ENCODE measurements at regions not wholly inside any gene's neighbourhood (a gene's known extent, or its start where the extent isn't known, plus 50 kb on each side); places are given as distances from the start of the nearest gene placed in this dataset.

- Histone ChIP-seq H3K56ac (ENCODE audit: insufficient read length, low read depth, low read length) (no peak overlapping the region), H2BK5ac (ENCODE audit: insufficient read length, low read length) (no peak overlapping the region), H3K23ac (ENCODE audit: insufficient read length, low read depth, low read length) (no peak overlapping the region), H2AK5ac (ENCODE audit: insufficient read length, low read length) (no peak overlapping the region), H3K27me3 (ENCODE audit: insufficient read depth, low read length) (no peaks in the 10 kb centered on the region), H2AFZ (ENCODE audit: low read length) (no peak overlapping the region), H3K4me2 (ENCODE audit: insufficient read depth, insufficient read length, low read length) (no peak overlapping the region), H2BK120ac (ENCODE audit: low read depth, low read length, poor library complexity, severe bottlenecking) (no peak overlapping the region), H2BK15ac (ENCODE audit: low read depth, low read length) (no peak overlapping the region), H3K4me1 (ENCODE audit: insufficient read depth, low read length) (no peaks in the 10 kb centered on the region; the same call in 1 of the 2 replicates), H3K18ac (ENCODE audit: insufficient read length, low read depth, low read length) (no peak overlapping the region), H3K14ac (ENCODE audit: insufficient read depth, low read length) (no peak overlapping the region), H3K9me3 (ENCODE audit: control insufficient read depth, low read depth, low read length) (no peaks in the 10 kb centered on the region), H2BK12ac (ENCODE audit: insufficient read length, low read depth, low read length) (no peak overlapping the region), H4K20me1 (ENCODE audit: control insufficient read depth, insufficient read depth, insufficient read length) (no peaks in the 10 kb centered on the region), H3T11ph (ENCODE audit: low read length) (no peak overlapping the region), H3K27ac (ENCODE audit: insufficient read length, low read depth, low read length) (no peak overlapping the region), H3K79me2 (ENCODE audit: insufficient read depth, low read length) (no peaks in the 10 kb centered on the region), H3K9ac (ENCODE audit: extremely low read depth, insufficient read length, low read length) (no peak overlapping the region), H2BK20ac (ENCODE audit: low read depth, low read length, poor library complexity, severe bottlenecking) (no peak overlapping the region), H3K23me2 (ENCODE audit: insufficient read length, low read depth, low read length, poor library complexity, severe bottlenecking) (no peaks in the 10 kb centered on the region), H3K4ac (ENCODE audit: low read depth, low read length) (no peak overlapping the region), H4K5ac (ENCODE audit: insufficient read length, low read depth, low read length) (no peak overlapping the region), H3K79me1 (ENCODE audit: insufficient read depth, low read depth, low read length, poor library complexity, severe bottlenecking) (no peaks in the 10 kb centered on the region), H4K8ac (replicated peaks; ENCODE audit: insufficient read length, low read depth, low read length) (no peak overlapping the region), H4K91ac (ENCODE audit: insufficient read length, low read depth, low read length) (no peak overlapping the region)
- Mint-ChIP-seq H3K27ac (no peak overlapping the region), H3K36me3 (ENCODE audit: insufficient read depth in 1 of 3, low read depth in 3 of 3) (no peaks in the 10 kb centered on the region; a peak in 2 of 7 replicates), H3K4me3 (no peak overlapping the region), H3K27me3 (ENCODE audit: low read depth) (no peaks in the 10 kb centered on the region), H3K9me3 (peaks cover 0 to 4% of the 10 kb centered on the region in 2 experiments; a peak in 2 of 5 replicates), H3K4me1 (peaks cover 13 to 14% of the 10 kb centered on the region in 2 experiments)
- WGBS (ENCODE audit: extremely low coverage, insufficient read length, low lambda C conversion rate) = no CpG with 5 or more reads among the region's 7 CpGs
- TF ChIP-seq CTCF (conservative IDR thresholded peaks at IDR 0.05) = peak; percentile 90
- peak; percentile 69 for DNase-seq
Measured at GRCh38 chr2:204325468-204325867, 219.8 kb upstream of the PARD3B start.

Measured in H9 (cell line).